ENCODE measurements at regions not wholly inside any gene's neighbourhood (a gene's known extent, or its start where the extent isn't known, plus 50 kb on each side); places are given as distances from the start of the nearest gene placed in this dataset.
A peak's percentile ranks its signal among the peaks of the same experiment; 100 is the strongest.
"Not testable (repeated sequence)": the region's sequence is repeated elsewhere in the genome, so short reads cannot be mapped to it uniquely, and the experiment has no call there.

DNA sequence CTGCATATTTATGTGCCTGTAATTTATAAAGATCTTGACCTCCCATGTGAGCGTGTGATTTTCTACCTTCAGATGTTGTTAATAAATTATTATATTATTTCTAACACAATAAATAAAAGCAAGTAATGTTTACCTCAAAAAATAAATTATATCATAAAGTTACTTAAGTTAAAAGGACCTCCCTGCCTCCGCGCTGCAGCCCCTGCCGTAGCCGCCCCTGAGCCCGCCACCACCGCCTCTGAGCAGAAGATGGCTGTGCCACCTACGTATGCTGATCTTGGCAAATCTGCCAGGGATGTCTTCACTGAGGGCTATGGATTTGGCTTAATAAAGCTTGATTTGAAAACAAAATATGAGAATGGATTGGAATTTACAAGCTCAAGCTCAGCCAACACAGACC, 119.6 kb upstream of the BRWD3 start:
- no peak for DNase-seq (ENCODE audit: low read depth in 2 of 2)

DNA sequence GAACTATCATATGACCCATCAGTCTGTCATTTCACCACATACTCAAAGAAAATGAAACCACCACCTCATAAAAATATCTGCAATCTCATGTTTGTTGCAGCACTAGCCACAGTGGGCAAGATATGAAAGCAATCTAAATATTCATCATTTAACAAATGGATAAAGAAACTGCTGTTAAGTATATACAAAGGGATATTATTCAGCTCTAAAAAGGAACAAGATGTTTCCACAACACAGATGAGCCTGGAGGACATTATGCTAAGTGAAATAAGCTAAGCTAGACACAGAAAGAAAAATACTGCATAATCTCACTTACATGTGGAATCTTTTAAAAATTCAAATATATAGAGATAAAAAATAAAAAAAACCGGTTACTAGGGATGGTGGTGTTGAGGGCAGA, 108.2 kb upstream of the BRWD3 start:
- no peak for DNase-seq (ENCODE audit: low read depth in 2 of 2)

DNA sequence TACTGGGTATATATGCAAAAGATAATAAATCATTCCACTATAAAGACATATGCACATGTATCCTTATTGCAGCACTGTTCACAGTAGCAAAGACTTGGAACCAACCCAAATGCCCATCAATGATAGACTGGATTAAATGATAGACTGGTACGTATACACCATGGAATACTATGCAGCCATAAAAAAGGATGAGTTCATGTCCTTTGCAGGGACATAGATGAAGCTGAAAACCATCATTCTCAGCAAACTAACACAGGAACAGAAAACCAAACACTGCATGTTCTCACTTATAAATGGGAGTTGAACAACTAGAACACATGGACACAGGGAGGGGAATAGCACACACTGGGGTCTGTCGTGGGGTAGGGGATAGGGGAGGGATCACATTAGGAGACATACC, 102.7 kb upstream of the BRWD3 start:
- not testable (repeated sequence) for DNase-seq (ENCODE audit: low read depth in 2 of 2)

DNA sequence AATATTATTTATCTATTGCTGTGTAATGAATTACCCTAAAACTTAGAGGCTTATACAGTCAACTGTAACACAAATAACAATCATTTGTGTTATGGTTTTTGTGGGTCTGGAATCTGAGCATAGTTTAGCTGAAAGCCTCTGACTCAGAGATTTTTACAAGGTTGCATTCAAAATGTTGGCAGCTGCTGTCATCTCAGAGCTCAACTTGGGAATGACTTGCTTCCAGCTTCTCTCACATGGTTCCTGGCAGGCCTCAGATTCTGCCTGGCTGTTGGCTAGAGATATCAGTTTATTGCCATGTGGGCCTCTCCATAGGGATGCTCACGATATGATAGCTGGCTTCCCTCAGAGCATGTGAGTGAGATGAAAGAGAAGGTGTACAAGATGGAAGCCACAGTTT, 70.2 kb upstream of the BRWD3 start:
- DNase-seq (ENCODE audit: low read depth in 2 of 2) = no peak

DNA sequence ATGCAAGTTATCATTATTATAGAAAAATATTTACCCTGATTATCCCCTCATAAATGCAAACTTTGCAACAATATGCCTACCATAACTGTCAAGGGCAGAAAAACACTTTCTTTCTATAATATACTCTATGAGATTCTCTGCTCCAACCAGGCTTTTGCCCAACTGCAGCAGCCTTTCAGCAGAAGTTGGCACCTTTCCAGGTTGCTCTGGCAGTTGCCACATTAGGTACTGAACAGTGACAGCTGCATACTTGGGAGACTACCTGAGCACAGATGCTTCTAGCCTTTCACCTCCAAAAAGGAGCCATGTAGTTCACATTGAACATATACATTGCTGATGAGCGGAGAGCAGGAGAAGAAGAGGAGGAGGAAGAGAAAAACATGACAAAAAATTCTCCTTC, 69.5 kb upstream of the BRWD3 start:
- DNase-seq (ENCODE audit: low read depth in 2 of 2) = no peak

DNA sequence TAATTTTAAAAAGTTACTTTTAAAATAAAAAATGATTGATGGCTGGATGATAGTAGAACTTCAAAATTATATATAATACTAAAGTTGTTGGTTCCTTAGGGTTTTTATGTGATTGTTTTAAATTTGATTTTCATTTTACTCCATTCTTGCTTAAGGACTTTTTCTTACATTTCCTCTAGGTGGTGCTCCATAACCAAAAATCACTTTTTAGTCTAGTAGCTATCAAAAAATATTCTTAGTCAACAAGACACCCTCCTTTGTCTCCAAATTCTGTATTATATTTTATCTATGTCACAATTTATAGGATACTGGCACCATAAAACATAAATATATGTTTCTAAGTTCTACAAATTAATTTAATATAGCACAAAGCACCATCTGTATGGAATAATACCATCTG, 67.2 kb upstream of the BRWD3 start:
- peak in 1 of 2 experiments; percentile 3 for DNase-seq (ENCODE audit: low read depth in 2 of 2)
